ENCODE measurements at regions not wholly inside any gene's neighbourhood (a gene's known extent, or its start where the extent isn't known, plus 50 kb on each side); places are given as distances from the start of the nearest gene placed in this dataset.
A peak's percentile ranks its signal among the peaks of the same experiment; 100 is the strongest.

DNA sequence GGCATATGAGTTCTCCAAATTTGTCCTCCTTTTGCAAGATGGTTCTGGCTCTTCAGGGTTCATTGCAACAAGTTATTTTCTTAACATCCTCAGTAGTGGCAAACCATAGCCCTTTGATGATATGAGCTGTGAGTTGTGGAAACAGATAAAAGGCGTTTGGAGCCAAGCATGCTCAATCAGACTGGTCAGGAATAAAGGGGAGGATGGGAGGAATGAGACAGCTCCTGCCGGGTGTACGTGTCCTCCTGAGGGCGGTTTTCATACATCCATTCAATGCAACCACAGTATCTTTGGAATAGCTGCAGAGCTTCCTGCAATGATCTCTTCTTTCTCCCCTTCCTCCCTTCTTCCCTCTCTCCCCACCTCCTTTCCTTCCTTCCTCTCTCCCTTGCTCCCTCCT, 245.8 kb downstream of the GLI2 start:
- no peak overlapping the region for H3K27ac ChIP-seq
- WGBS, 3 donors = 88 to 94% (median 88%) methylated on average over 4 of the region's 4 CpGs
- H3K4me3 ChIP-seq = no peak overlapping the region
- H3K4me1 ChIP-seq = no peaks in the 10 kb centered on the region
- TF ChIP-seq, protein P1, sequence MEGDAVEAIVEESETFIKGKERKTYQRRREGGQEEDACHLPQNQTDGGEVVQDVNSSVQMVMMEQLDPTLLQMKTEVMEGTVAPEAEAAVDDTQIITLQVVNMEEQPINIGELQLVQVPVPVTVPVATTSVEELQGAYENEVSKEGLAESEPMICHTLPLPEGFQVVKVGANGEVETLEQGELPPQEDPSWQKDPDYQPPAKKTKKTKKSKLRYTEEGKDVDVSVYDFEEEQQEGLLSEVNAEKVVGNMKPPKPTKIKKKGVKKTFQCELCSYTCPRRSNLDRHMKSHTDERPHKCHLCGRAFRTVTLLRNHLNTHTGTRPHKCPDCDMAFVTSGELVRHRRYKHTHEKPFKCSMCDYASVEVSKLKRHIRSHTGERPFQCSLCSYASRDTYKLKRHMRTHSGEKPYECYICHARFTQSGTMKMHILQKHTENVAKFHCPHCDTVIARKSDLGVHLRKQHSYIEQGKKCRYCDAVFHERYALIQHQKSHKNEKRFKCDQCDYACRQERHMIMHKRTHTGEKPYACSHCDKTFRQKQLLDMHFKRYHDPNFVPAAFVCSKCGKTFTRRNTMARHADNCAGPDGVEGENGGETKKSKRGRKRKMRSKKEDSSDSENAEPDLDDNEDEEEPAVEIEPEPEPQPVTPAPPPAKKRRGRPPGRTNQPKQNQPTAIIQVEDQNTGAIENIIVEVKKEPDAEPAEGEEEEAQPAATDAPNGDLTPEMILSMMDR (IDR thresholded peaks at IDR 0.05) = no peak
- DNase-seq (no peak), ATAC-seq (no peak)
- no peaks in the 10 kb centered on the region for H3K36me3 ChIP-seq (ENCODE audit: insufficient read depth in 1 of 2, low read depth in 1 of 2)
- H3K27me3 ChIP-seq (ENCODE audit: insufficient read depth in 3 of 3, low read length in 2 of 3) = no peaks in the 10 kb centered on the region
- intact Hi-C loops (cut with DNase I) = no loop called here
- no peaks in the 10 kb centered on the region for H3K9me3 ChIP-seq

DNA sequence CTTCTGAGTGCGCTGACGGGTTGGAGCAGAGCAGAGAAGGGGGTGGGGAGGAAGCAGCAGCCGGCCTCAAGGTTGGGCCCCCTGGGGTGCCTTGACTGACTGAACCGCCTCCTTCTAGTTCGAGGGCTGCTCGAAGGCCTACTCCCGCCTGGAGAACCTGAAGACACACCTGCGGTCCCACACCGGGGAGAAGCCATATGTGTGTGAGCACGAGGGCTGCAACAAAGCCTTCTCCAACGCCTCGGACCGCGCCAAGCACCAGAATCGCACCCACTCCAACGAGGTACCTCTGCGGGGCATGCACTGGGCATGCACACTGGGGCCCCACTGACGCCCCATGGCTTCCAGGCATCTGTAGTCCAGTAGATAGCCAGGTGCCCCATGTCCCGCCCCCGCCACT, 246.9 kb downstream of the GLI2 start:
- DNase-seq = no peak
- Histone ChIP-seq H3K4me1 (no peaks in the 10 kb centered on the region), H3K9me3 (no peaks in the 10 kb centered on the region), H3K4me3 (no peak overlapping the region), H3K27me3 (ENCODE audit: insufficient read depth in 3 of 3, low read length in 2 of 3) (no peaks in the 10 kb centered on the region), H3K36me3 (ENCODE audit: insufficient read depth in 1 of 2, low read depth in 1 of 2) (no peaks in the 10 kb centered on the region), H3K27ac (no peak overlapping the region)
- no peak for ATAC-seq
- intact Hi-C loops (cut with DNase I) = no loop called here
- 79 to 84% (median 83%) methylated on average over 20 of the region's 20 CpGs for WGBS, 3 donors
- TF ChIP-seq, protein P1 (IDR thresholded peaks at IDR 0.05) = no peak

DNA sequence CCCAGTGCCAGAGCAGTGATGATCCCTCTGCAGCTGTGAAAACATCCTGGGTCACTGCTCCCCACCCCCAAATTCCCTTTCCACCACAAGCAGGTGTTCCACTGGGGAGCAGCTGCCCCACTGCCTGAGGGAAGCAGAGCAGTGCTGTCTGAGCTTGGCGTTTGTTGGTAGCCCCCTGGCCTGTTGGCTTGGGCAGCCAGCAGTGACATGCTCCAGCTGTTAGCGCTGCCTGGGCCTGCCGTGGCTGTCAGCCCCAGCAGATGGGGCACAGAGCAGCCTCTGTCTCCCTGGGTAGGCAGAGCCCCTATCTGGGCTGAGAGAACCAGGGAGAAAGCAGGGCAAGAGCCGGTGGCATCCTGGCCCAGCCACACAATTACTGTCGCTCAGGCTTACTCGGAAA, 247.7 kb downstream of the GLI2 start:
- no peaks in the 10 kb centered on the region for H3K36me3 ChIP-seq (ENCODE audit: insufficient read depth in 1 of 2, low read depth in 1 of 2)
- TF ChIP-seq, protein P1 (IDR thresholded peaks at IDR 0.05) = no peak
- 58 to 70% (median 60%) methylated on average over 6 of the region's 6 CpGs for WGBS, 3 donors
- no peaks in the 10 kb centered on the region for H3K9me3 ChIP-seq
- intact Hi-C loops (cut with DNase I) = no loop called here
- no peaks in the 10 kb centered on the region for H3K4me1 ChIP-seq
- H3K27me3 ChIP-seq (ENCODE audit: insufficient read depth in 3 of 3, low read length in 2 of 3) = no peaks in the 10 kb centered on the region
- no peak overlapping the region for H3K27ac ChIP-seq
- ATAC-seq (no peak), DNase-seq (no peak)
- H3K4me3 ChIP-seq = no peak overlapping the region

DNA sequence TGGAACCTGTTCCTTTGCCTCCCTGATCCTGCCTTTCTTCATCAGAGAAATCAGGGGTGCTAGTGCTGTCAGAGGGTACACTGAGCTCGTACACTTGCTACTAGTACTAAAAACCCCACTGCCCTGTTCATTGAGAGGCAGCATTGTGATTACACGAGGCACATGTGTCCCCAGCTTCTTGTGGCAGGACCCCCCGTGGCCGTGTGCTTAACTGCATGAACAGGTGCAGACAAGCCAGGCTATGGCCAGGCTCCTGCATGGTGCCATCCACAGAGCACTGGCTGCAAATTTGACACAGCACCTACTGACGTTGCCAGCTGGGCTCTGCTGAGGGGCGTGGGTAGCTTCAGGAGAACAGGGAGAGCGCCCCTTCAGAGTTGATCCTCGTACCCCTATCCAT, 248.4 kb downstream of the GLI2 start:
- intact Hi-C loops (cut with DNase I) = no loop called here
- TF ChIP-seq, protein P1 (IDR thresholded peaks at IDR 0.05) = no peak
- H3K9me3 ChIP-seq = no peaks in the 10 kb centered on the region
- H3K36me3 ChIP-seq (ENCODE audit: insufficient read depth in 1 of 2, low read depth in 1 of 2) = peaks cover 0 to 2% of the 10 kb centered on the region in 2 donors
- H3K27me3 ChIP-seq (ENCODE audit: insufficient read depth in 3 of 3, low read length in 2 of 3) = no peaks in the 10 kb centered on the region
- no peak overlapping the region for H3K4me3 ChIP-seq
- no peaks in the 10 kb centered on the region for H3K4me1 ChIP-seq
- peak in 1 of 4 donors; percentile 69 for ATAC-seq
- DNase-seq = no peak
- no peak overlapping the region for H3K27ac ChIP-seq
- 68 to 76% (median 75%) methylated on average over 8 of the region's 8 CpGs for WGBS, 3 donors

DNA sequence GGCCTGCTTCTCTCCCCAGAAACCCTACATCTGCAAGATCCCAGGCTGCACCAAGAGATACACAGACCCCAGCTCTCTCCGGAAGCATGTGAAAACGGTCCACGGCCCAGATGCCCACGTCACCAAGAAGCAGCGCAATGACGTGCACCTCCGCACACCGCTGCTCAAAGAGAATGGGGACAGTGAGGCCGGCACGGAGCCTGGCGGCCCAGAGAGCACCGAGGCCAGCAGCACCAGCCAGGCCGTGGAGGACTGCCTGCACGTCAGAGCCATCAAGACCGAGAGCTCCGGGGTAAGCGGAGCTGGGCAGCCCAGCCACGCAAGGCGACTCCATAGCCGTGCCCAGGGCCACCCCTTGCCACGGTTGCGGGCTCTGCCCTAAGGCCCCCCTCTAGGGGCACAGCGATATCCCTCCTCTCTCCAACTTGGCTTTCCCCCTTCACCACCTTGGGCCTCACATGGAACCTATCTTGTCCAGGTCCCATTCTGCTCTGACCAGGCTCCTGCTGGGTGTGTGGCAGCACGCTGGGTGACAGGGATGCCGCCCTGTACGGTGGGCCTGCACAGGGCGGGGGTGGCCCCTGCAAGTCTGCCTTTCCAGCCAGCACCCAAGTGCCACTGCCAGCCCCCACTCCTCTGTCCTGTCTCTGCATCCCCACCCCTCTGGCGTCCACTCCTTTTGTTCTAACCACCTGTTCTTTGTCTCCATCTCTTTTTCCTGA, 248.9 kb downstream of the GLI2 start:
- intact Hi-C loops (cut with DNase I) = no loop called here
- H3K4me3 ChIP-seq = no peak overlapping the region
- TF ChIP-seq, protein P1 (IDR thresholded peaks at IDR 0.05) = no peak
- ATAC-seq (no peak), DNase-seq (no peak)
- H3K4me1 ChIP-seq = no peaks in the 10 kb centered on the region
- H3K27me3 ChIP-seq (ENCODE audit: insufficient read depth in 3 of 3, low read length in 2 of 3) = no peaks in the 10 kb centered on the region
- no peaks in the 10 kb centered on the region for H3K9me3 ChIP-seq
- H3K36me3 ChIP-seq (ENCODE audit: insufficient read depth in 1 of 2, low read depth in 1 of 2) = peaks cover 0 to 4% of the 10 kb centered on the region in 2 donors
- no peak overlapping the region for H3K27ac ChIP-seq
- WGBS, 3 donors = 94 to 96% (median 94%) methylated on average over 27 to 28 of the region's 28 CpGs

All from psoas muscle (tissue), 7 donors.